Mesendoderm (in vitro differentiated cells): ENCODE measurements at regions not wholly inside any gene's neighbourhood (a gene's known extent, or its start where the extent isn't known, plus 50 kb on each side); places are given as distances from the start of the nearest gene placed in this dataset.

Experiments used
- DNase-seq: peaks from one replicate; pipeline ENCODE4 v3.0.0; 2013
- H2AK5ac ChIP-seq: 2 replicates; pipeline ENCODE4 v1.6.1; 2013; ENCODE audit warnings: low read length, inconsistent platforms
- H2BK120ac ChIP-seq: 2 replicates; pipeline ENCODE4 v1.6.1; 2013; ENCODE audit warnings: low read depth, mild to moderate bottlenecking, low read length, moderate library complexity, mixed read lengths
- H2BK15ac ChIP-seq: replicated peaks from 2 replicates; pipeline ENCODE4 v1.6.1; 2013; ENCODE audit warnings: low read depth, mild to moderate bottlenecking, moderate library complexity
- H2BK5ac ChIP-seq: 2 replicates; pipeline ENCODE4 v1.6.1; 2013; ENCODE audit warnings: low read length, inconsistent platforms
- H3K18ac ChIP-seq: 2 replicates; pipeline ENCODE4 v1.6.1; 2013; ENCODE audit warnings: mild to moderate bottlenecking, low read length, mixed read lengths
- H3K23ac ChIP-seq: one replicate; pipeline ENCODE4 v1.6.1; 2013; ENCODE audit warnings: low read length
- H3K27ac ChIP-seq: 2 replicates; pipeline ENCODE4 v1.5.1; 2013; ENCODE audit warnings: low read depth, mild to moderate bottlenecking, inconsistent platforms, low read length, moderate library complexity
- H3K27me3 ChIP-seq: 2 replicates; pipeline ENCODE4 v1.6.1; 2013; ENCODE audit warnings: low read length, control low read depth, mild to moderate bottlenecking, inconsistent platforms; ENCODE audit not compliant: insufficient read depth, poor library complexity
- H3K36me3 ChIP-seq: 2 replicates; pipeline ENCODE4 v1.6.1; 2013; ENCODE audit warnings: low read length, inconsistent platforms; ENCODE audit not compliant: control insufficient read depth, insufficient read depth
- H3K4ac ChIP-seq: one replicate; pipeline ENCODE4 v1.6.1; 2013; ENCODE audit warnings: low read depth, mild to moderate bottlenecking, low read length, moderate library complexity
- H3K4me1 ChIP-seq: 2 replicates; pipeline ENCODE4 v1.6.1; 2013; ENCODE audit warnings: low read depth, low read length, inconsistent platforms; ENCODE audit not compliant: control insufficient read depth
- H3K4me2 ChIP-seq: 2 replicates; pipeline ENCODE4 v1.6.1; 2013; ENCODE audit warnings: low read length
- H3K4me3 ChIP-seq: 2 replicates; pipeline ENCODE4 v1.5.1; 2013; ENCODE audit warnings: mild to moderate bottlenecking, low read length
- H3K56ac ChIP-seq: one replicate; pipeline ENCODE4 v1.6.1; 2013; ENCODE audit warnings: low read length
- H3K79me1 ChIP-seq: 2 replicates; pipeline ENCODE4 v1.6.1; 2013; ENCODE audit warnings: low read length, inconsistent platforms
- H3K79me2 ChIP-seq: 2 replicates; pipeline ENCODE4 v1.6.1; 2013; ENCODE audit warnings: mild to moderate bottlenecking, low read length; ENCODE audit not compliant: control insufficient read depth, insufficient read depth
- H3K9ac ChIP-seq: 2 replicates; pipeline ENCODE4 v1.6.1; 2013; ENCODE audit warnings: low read length, inconsistent platforms
- H4K5ac ChIP-seq: one replicate; pipeline ENCODE4 v1.6.1; 2013; ENCODE audit warnings: low read length
- H4K8ac ChIP-seq: one replicate; pipeline ENCODE4 v1.6.1; 2013; ENCODE audit warnings: low read depth, mild to moderate bottlenecking, control low read depth, low read length, moderate library complexity
- WGBS: extraction: QIAGEN DNeasy Blood & Tissue Kit; methylation state at CpG from one replicate; pipeline ENCODE4 v1.1.7; 2013; ENCODE audit warnings: low lambda C conversion rate, missing lambda C conversion rate; ENCODE audit not compliant: insufficient coverage; ENCODE audit errors: extremely low coverage; 5-methylcytosine and 5-hydroxymethylcytosine counted together

- H3K56ac ChIP-seq: no peak overlapping the region
- H2BK15ac ChIP-seq: no peak overlapping the region
- no peaks in the 10 kb centered on the region for H3K4me1 ChIP-seq
- no peak overlapping the region for H3K9ac ChIP-seq
- H3K27ac ChIP-seq: no peak overlapping the region
- H3K23ac ChIP-seq: no peak overlapping the region
- no peak overlapping the region for H4K8ac ChIP-seq
- no peak overlapping the region for H2BK5ac ChIP-seq
- WGBS: no CpG with 5 or more reads among the region's 6 CpGs
- no peak for DNase-seq
- no peak overlapping the region for H3K4me3 ChIP-seq
- H3K27me3 ChIP-seq: no peaks in the 10 kb centered on the region
- H2AK5ac ChIP-seq: no peak overlapping the region
- H4K5ac ChIP-seq: no peak overlapping the region
- H3K79me2 ChIP-seq: no peaks in the 10 kb centered on the region
- H3K36me3 ChIP-seq: no peaks in the 10 kb centered on the region
- no peak overlapping the region for H3K18ac ChIP-seq
- H3K79me1 ChIP-seq: no peaks in the 10 kb centered on the region
- no peak overlapping the region for H2BK120ac ChIP-seq
- H3K4ac ChIP-seq: no peak overlapping the region
- no peak overlapping the region for H3K4me2 ChIP-seq
Observed at GRCh38 chr9:89796606-89797005, 191.8 kb downstream of the GADD45G start.

DNA sequence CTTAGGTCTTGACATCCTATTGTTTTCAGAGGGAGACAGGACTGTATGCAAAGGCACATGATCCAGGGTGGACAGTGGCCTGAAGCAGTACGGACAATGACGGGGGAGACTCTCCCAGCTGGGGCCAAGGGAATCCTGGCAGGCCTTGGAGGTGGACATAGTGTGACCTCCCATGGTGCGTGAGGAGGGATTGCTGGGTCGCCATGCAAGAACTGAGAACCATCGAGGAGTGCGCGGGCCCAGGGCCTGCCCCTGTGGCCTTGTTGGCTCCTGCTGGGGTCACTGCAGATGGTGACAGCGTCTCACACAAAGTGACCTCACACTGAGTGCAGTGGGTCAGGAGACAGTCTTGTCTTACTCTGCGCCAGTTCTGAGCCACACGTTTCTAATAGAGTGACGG is 192.4 kb downstream of the GADD45G start:
- Histone ChIP-seq H2BK15ac (no peak overlapping the region), H4K5ac (no peak overlapping the region), H2BK120ac (no peak overlapping the region), H3K4me3 (no peak overlapping the region), H3K4me2 (no peak overlapping the region), H3K23ac (no peak overlapping the region), H3K27ac (no peak overlapping the region), H4K8ac (no peak overlapping the region), H3K27me3 (no peaks in the 10 kb centered on the region), H3K79me1 (no peaks in the 10 kb centered on the region), H3K56ac (no peak overlapping the region), H3K9ac (no peak overlapping the region), H3K18ac (no peak overlapping the region), H3K4ac (no peak overlapping the region), H3K4me1 (no peaks in the 10 kb centered on the region), H2AK5ac (no peak overlapping the region), H3K36me3 (no peaks in the 10 kb centered on the region), H3K79me2 (no peaks in the 10 kb centered on the region), H2BK5ac (no peak overlapping the region)
- no peak for DNase-seq
- no CpG with 5 or more reads among the region's 11 CpGs for WGBS

GRCh38 chr9:89797937-89798455 is 193.2 kb downstream of the GADD45G start:
- Histone ChIP-seq H3K4me2 (no peak overlapping the region), H3K79me1 (no peaks in the 10 kb centered on the region), H3K4me3 (no peak overlapping the region), H3K4ac (no peak overlapping the region), H4K8ac (no peak overlapping the region), H2AK5ac (no peak overlapping the region), H3K18ac (no peak overlapping the region), H2BK15ac (no peak overlapping the region), H3K79me2 (no peaks in the 10 kb centered on the region), H2BK5ac (no peak overlapping the region), H3K4me1 (no peaks in the 10 kb centered on the region), H3K9ac (no peak overlapping the region), H3K56ac (no peak overlapping the region), H3K27ac (no peak overlapping the region), H3K36me3 (no peaks in the 10 kb centered on the region), H4K5ac (no peak overlapping the region), H3K27me3 (no peaks in the 10 kb centered on the region), H2BK120ac (no peak overlapping the region), H3K23ac (no peak overlapping the region)
- WGBS: no CpG with 5 or more reads among the region's 8 CpGs
- no peak for DNase-seq

- no peak overlapping the region for H2BK120ac ChIP-seq
- H2BK5ac ChIP-seq: no peak overlapping the region
- no peak overlapping the region for H4K5ac ChIP-seq
- no peak overlapping the region for H3K4me2 ChIP-seq
- H3K4ac ChIP-seq: no peak overlapping the region
- no peak overlapping the region for H4K8ac ChIP-seq
- WGBS: no CpG with 5 or more reads among the region's 4 CpGs
- H3K9ac ChIP-seq: no peak overlapping the region
- no peaks in the 10 kb centered on the region for H3K36me3 ChIP-seq
- no peaks in the 10 kb centered on the region for H3K4me1 ChIP-seq
- H3K79me1 ChIP-seq: no peaks in the 10 kb centered on the region
- H2AK5ac ChIP-seq: no peak overlapping the region
- no peak overlapping the region for H3K4me3 ChIP-seq
- no peak overlapping the region for H3K56ac ChIP-seq
- no peak overlapping the region for H2BK15ac ChIP-seq
- no peaks in the 10 kb centered on the region for H3K79me2 ChIP-seq
- no peaks in the 10 kb centered on the region for H3K27me3 ChIP-seq
- peak; percentile 83 for DNase-seq
- no peak overlapping the region for H3K18ac ChIP-seq
- H3K23ac ChIP-seq: no peak overlapping the region
- H3K27ac ChIP-seq: no peak overlapping the region
Observed at GRCh38 chr9:89798547-89799120, 193.8 kb downstream of the GADD45G start.

DNA sequence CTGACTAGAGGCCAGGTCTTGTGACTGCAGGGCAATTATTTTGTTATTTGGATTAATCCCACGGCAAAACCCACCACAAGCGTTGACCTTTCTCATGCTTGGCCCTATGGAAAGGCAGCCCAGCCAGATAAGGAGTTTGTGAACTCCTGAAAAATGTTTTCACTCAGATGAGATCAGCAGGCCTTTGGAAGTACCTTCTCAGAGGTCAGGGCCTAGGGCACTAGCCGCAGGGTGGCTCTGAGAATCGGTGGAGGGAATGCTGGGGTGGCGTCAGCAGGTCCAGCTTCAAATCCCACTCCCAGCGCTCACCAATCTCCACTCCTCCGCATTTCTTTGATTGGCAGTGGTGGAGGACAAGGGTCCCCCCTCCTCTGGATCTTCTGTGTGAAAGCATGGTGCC is 194.4 kb downstream of the GADD45G start:
- Histone ChIP-seq H2BK15ac (no peak overlapping the region), H3K23ac (no peak overlapping the region), H3K4me1 (no peaks in the 10 kb centered on the region), H3K18ac (no peak overlapping the region), H3K27me3 (no peaks in the 10 kb centered on the region), H3K36me3 (no peaks in the 10 kb centered on the region), H3K4me2 (no peak overlapping the region), H3K4ac (no peak overlapping the region), H3K27ac (no peak overlapping the region), H4K5ac (no peak overlapping the region), H4K8ac (no peak overlapping the region), H3K4me3 (no peak overlapping the region), H3K79me2 (no peaks in the 10 kb centered on the region), H2AK5ac (no peak overlapping the region), H3K56ac (no peak overlapping the region), H3K79me1 (no peaks in the 10 kb centered on the region), H2BK5ac (no peak overlapping the region), H2BK120ac (no peak overlapping the region), H3K9ac (no peak overlapping the region)
- DNase-seq: no peak
- no CpG with 5 or more reads among the region's 7 CpGs for WGBS

DNA sequence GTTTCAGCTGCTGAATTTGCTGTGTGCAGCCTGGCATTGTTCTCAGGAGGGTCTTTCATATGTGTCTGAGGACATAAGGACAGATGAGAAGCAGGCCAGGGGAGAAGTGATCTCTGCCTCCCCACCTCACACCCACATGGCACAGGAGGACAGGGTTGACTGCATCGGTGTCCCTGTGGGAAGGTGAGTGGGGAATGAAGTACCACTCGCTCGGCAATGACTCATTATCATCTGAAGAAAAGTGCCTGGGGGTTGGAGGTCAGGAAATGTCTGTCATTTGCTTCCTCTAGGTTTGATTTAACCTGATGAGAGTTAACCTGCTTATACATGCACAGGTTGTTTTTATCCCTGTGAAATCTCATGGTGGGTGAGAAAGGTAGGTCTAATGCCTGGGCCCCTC is 195.0 kb downstream of the GADD45G start:
- H4K5ac ChIP-seq: no peak overlapping the region
- H3K4me3 ChIP-seq: no peak overlapping the region
- no peak overlapping the region for H3K4ac ChIP-seq
- no peaks in the 10 kb centered on the region for H3K27me3 ChIP-seq
- H2BK120ac ChIP-seq: no peak overlapping the region
- peak overlapping the region; percentile 34 for H2AK5ac ChIP-seq
- no CpG with 5 or more reads among the region's 3 CpGs for WGBS
- H3K4me2 ChIP-seq: no peak overlapping the region
- H3K36me3 ChIP-seq: no peaks in the 10 kb centered on the region
- no peak for DNase-seq
- H3K23ac ChIP-seq: no peak overlapping the region
- no peak overlapping the region for H2BK15ac ChIP-seq
- no peak overlapping the region for H4K8ac ChIP-seq
- H3K27ac ChIP-seq: no peak overlapping the region
- H3K18ac ChIP-seq: no peak overlapping the region
- no peaks in the 10 kb centered on the region for H3K4me1 ChIP-seq
- H3K79me1 ChIP-seq: no peaks in the 10 kb centered on the region
- H3K79me2 ChIP-seq: no peaks in the 10 kb centered on the region
- no peak overlapping the region for H2BK5ac ChIP-seq
- no peak overlapping the region for H3K56ac ChIP-seq
- no peak overlapping the region for H3K9ac ChIP-seq
